Vagina (tissue), 2 donors: ENCODE measurements at regions not wholly inside any gene's neighbourhood (a gene's known extent, or its start where the extent isn't known, plus 50 kb on each side); places are given as distances from the start of the nearest gene placed in this dataset.

Experiments used
- POLR2A ChIP-seq, 2 donors: fragments of 450-650 bp; IDR thresholded peaks; one replicate each; pipeline ENCODE4 v1.6.1; 2017; ENCODE audit warnings: antibody characterized with exemption in 2 of 2, mild to moderate bottlenecking in 2 of 2, moderate library complexity in 2 of 2
- TF ChIP-seq, protein P1 (sequence below), 3 experiments: fragments of 450-650 bp in 2 of 3; fragments of 200-600 bp in 1 of 3; sonication (generic) in 1 of 3; IDR thresholded peaks; one replicate each; pipeline ENCODE4 v1.5.1; 2017 to 2019; ENCODE audit warnings: antibody characterized with exemption in 3 of 3, mild to moderate bottlenecking in 2 of 3, moderate library complexity in 2 of 3

DNA sequence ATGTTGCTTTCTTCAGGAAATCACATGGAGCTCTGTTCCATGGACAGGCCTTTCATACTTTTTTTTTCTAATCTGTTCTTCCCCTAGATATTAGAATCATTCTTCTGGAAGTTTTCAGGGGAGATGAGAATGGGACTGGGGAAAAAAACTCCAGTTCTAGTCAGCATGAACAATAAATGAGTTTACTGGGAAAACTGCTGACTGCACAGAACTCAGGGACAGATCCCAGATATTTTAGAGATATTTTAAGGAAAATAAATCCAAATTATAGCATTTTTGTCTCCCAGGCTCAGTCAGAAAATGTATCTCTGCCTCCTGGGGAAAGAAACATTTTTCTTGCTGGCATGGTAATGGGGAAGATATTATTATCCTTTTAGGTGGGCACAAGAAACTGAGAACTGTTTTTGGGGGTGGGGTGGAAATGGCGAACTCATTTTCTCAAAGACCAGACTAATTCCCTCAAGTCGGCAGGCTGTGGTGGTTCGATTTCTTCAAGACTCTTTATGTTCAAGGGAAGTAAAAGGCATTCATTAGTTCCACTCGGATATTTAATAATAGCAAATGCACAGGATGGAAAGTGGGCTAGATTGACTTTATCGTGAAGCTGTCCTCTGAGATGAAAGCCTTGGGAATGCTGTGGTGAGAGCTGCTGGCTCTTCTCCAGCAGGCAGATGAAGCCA, 157.5 kb downstream of the ADRA2A start:
- TF ChIP-seq, protein P1, sequence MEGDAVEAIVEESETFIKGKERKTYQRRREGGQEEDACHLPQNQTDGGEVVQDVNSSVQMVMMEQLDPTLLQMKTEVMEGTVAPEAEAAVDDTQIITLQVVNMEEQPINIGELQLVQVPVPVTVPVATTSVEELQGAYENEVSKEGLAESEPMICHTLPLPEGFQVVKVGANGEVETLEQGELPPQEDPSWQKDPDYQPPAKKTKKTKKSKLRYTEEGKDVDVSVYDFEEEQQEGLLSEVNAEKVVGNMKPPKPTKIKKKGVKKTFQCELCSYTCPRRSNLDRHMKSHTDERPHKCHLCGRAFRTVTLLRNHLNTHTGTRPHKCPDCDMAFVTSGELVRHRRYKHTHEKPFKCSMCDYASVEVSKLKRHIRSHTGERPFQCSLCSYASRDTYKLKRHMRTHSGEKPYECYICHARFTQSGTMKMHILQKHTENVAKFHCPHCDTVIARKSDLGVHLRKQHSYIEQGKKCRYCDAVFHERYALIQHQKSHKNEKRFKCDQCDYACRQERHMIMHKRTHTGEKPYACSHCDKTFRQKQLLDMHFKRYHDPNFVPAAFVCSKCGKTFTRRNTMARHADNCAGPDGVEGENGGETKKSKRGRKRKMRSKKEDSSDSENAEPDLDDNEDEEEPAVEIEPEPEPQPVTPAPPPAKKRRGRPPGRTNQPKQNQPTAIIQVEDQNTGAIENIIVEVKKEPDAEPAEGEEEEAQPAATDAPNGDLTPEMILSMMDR (IDR thresholded peaks at IDR 0.05) = no peak
- TF ChIP-seq POLR2A (IDR thresholded peaks at IDR 0.05) = no peak
